SK-N-SH (cell line): ENCODE measurements at regions not wholly inside any gene's neighbourhood (a gene's known extent, or its start where the extent isn't known, plus 50 kb on each side); places are given as distances from the start of the nearest gene placed in this dataset.
A peak's percentile ranks its signal among the peaks of the same experiment; 100 is the strongest.

ENCODE experiments used
- CTCF ChIA-PET: fragments of 300-600, 350-600 bp; formaldehyde crosslinking; extraction: SDS; loops from one replicate; lab custom pipeline; 2021; lab: Yijun Ruan, JAX
- POLR2A ChIA-PET: fragments of 350-600 bp; sonication (Branson Sonifier 250); formaldehyde crosslinking; extraction: SDS; loops from one replicate; lab custom pipeline; 2020; ENCODE audit warnings: antibody characterized with exemption, inconsistent platforms; lab: Yijun Ruan, JAX
- DNase-seq: peaks from one replicate; pipeline ENCODE4 v3.0.0; 2012
- H2AFZ ChIP-seq: fragments of 200-600 bp; sonication (generic); 2 replicates; pipeline ENCODE4 v1.8.1; 2016; ENCODE audit warnings: antibody characterized with exemption, mild to moderate bottlenecking, low read depth
- H3F3A ChIP-seq: fragments of 200-600 bp; sonication (generic); replicated peaks from 2 replicates; pipeline ENCODE3; 2016; ENCODE audit warnings: antibody characterized with exemption, mild to moderate bottlenecking; ENCODE audit not compliant: insufficient read depth
- H3K27ac ChIP-seq, 2 experiments: fragments of 200-500 bp in 1 of 2; fragments of 200-600 bp in 1 of 2; sonication (Bioruptor generic) in 1 of 2; sonication (generic), shearing (Covaris generic) in 1 of 2; 2 replicates each; pipeline versions ENCODE4 v1.5.1 to v1.6.1; 2014 to 2016; ENCODE audit warnings: low read depth in 2 of 2, inconsistent platforms in 1 of 2, low read length in 1 of 2, mild to moderate bottlenecking in 1 of 2, mixed read lengths in 1 of 2
- H3K27me3 ChIP-seq: fragments of 200-600 bp; sonication (generic), shearing (Covaris generic); 2 replicates; pipeline ENCODE4 v1.6.1; 2016; ENCODE audit warnings: mixed run types; ENCODE audit not compliant: insufficient read depth
- H3K36me3 ChIP-seq, 2 experiments: fragments of 200-500 bp in 1 of 2; fragments of 200-600 bp in 1 of 2; sonication (Bioruptor generic) in 1 of 2; sonication (generic) in 1 of 2; replicated peaks in 1 of 2; 2 replicates each; pipeline versions ENCODE3 to v1.5.1; 2014 to 2016; ENCODE audit warnings: low read length in 1 of 2, mild to moderate bottlenecking in 1 of 2; ENCODE audit not compliant: insufficient read depth in 2 of 2, control insufficient read depth in 1 of 2
- H3K4me1 ChIP-seq, 2 experiments: fragments of 200-500 bp in 1 of 2; fragments of 200-600 bp in 1 of 2; sonication (Bioruptor generic) in 1 of 2; sonication (generic), shearing (Covaris generic) in 1 of 2; 2 replicates each; pipeline versions ENCODE4 v1.5.1 to v1.6.1; 2014 to 2016; ENCODE audit warnings: low read depth in 1 of 2, low read length in 1 of 2, mixed run types in 1 of 2; ENCODE audit not compliant: insufficient read depth in 2 of 2, control insufficient read depth in 1 of 2
- H3K4me2 ChIP-seq: fragments of 200-600 bp; sonication (generic), shearing (Covaris generic); 2 replicates; pipeline ENCODE4 v1.6.1; 2017; ENCODE audit warnings: mixed run types
- H3K4me3 ChIP-seq, 2 experiments: fragments of 200-500 bp in 1 of 2; fragments of 200-600 bp in 1 of 2; sonication (Bioruptor generic) in 1 of 2; sonication (generic), shearing (Covaris generic) in 1 of 2; 2 replicates each; pipeline versions ENCODE4 v1.5.1 to v1.8.1; 2014 to 2016; ENCODE audit warnings: low read depth in 2 of 2, inconsistent platforms in 1 of 2, low read length in 1 of 2, mild to moderate bottlenecking in 1 of 2, mixed read lengths in 1 of 2, moderate library complexity in 1 of 2
- H3K79me2 ChIP-seq: fragments of 200-600 bp; sonication (generic); 2 replicates; pipeline ENCODE4 v1.8.1; 2017; ENCODE audit warnings: mild to moderate bottlenecking; ENCODE audit not compliant: insufficient read depth
- H3K9ac ChIP-seq: fragments of 200-600 bp; sonication (generic); 2 replicates; pipeline ENCODE4 v1.6.1; 2017; ENCODE audit warnings: mixed run types
- H3K9me2 ChIP-seq: fragments of 200-600 bp; sonication (generic); 2 replicates; pipeline ENCODE4 v1.6.1; 2017; ENCODE audit warnings: mixed run types
- H3K9me3 ChIP-seq: fragments of 200-600 bp; sonication (generic); 2 replicates; pipeline ENCODE4 v1.6.1; 2017; ENCODE audit warnings: mixed run types, mild to moderate bottlenecking, moderate library complexity
- H4K20me1 ChIP-seq: fragments of 200-600 bp; sonication (generic); 2 replicates; pipeline ENCODE4 v1.6.1; 2017; ENCODE audit warnings: mild to moderate bottlenecking, mixed run types; ENCODE audit not compliant: insufficient read depth
- CTCF ChIP-seq: fragments of 200-600 bp; sonication (generic); IDR thresholded peaks from 2 replicates; pipeline ENCODE4 v1.6.1; 2017; ENCODE audit warnings: antibody characterized with exemption, mild to moderate bottlenecking, moderate library complexity
- EZH2phosphoT487 ChIP-seq: fragments of 200-600 bp; sonication (generic); IDR thresholded peaks from 2 replicates; pipeline ENCODE4 v1.6.1; 2017; ENCODE audit warnings: low read depth, mixed run types, mild to moderate bottlenecking, antibody characterized with exemption, moderate library complexity, borderline replicate concordance
- FOSL2 ChIP-seq: IDR thresholded peaks from 2 replicates; pipeline ENCODE4 v1.4.0; 2012; ENCODE audit warnings: low read depth, mild to moderate bottlenecking, moderate library complexity, borderline replicate concordance
- FOXJ3 ChIP-seq: sonication (generic); formaldehyde crosslinking; IDR thresholded peaks from 2 replicates; pipeline ENCODE4 v1.5.1; 2020; ENCODE audit warnings: mild to moderate bottlenecking, missing genetic modification reagents
- GABPA ChIP-seq: IDR thresholded peaks from 2 replicates; pipeline ENCODE4 v1.4.0; 2012; ENCODE audit warnings: low read depth, mild to moderate bottlenecking
- IRF3 ChIP-seq: fragments of 150-350 bp; IDR thresholded peaks from 2 replicates; pipeline ENCODE4 v1.6.1; 2016; ENCODE audit warnings: mild to moderate bottlenecking, low read depth, low read length
- NFIC ChIP-seq: IDR thresholded peaks from 2 replicates; pipeline ENCODE4 v1.4.0; 2012; ENCODE audit warnings: borderline replicate concordance
- RAD21 ChIP-seq: IDR thresholded peaks from 2 replicates; pipeline ENCODE4 v1.6.1; 2012; ENCODE audit warnings: mild to moderate bottlenecking, low read length
- REST ChIP-seq: IDR thresholded peaks from 2 replicates; pipeline ENCODE4 v1.6.1; 2012; ENCODE audit warnings: mild to moderate bottlenecking, low read depth, low read length, moderate library complexity
- TAF1 ChIP-seq: IDR thresholded peaks from 2 replicates; pipeline ENCODE4 v1.6.1; 2012; ENCODE audit warnings: low read depth, mild to moderate bottlenecking, low read length, moderate library complexity, borderline replicate concordance
- USF2 ChIP-seq: fragments of 150-350 bp; IDR thresholded peaks from 2 replicates; pipeline ENCODE4 v1.6.1; 2017; ENCODE audit warnings: antibody characterized with exemption, low read length, low read depth, borderline replicate concordance
- WGBS: methylation state at CpG from one replicate; pipeline ENCODE4 v1.1.6; 2017; ENCODE audit warnings: low lambda C conversion rate; 5-methylcytosine and 5-hydroxymethylcytosine counted together

GRCh38 chr1:187883356-187883755, 1054.6 kb downstream of the PLA2G4A start:
- no peak for DNase-seq
- Histone ChIP-seq H3K4me1 (no peaks in the 10 kb centered on the region; a peak in 1 of 4 replicates), H3K27ac (no peak overlapping the region), H3F3A (no peaks in the 10 kb centered on the region), H3K9me2 (no peaks in the 10 kb centered on the region), H3K9me3 (no peaks in the 10 kb centered on the region), H4K20me1 (no peaks in the 10 kb centered on the region), H3K36me3 (no peaks in the 10 kb centered on the region), H3K27me3 (no peaks in the 10 kb centered on the region), H2AFZ (no peak overlapping the region), H3K79me2 (no peaks in the 10 kb centered on the region), H3K4me2 (no peak overlapping the region), H3K9ac (no peak overlapping the region), H3K4me3 (no peak overlapping the region)
- TF ChIP-seq TAF1 (no peak), EZH2phosphoT487 (no peak), FOXJ3 (CRISPR knock-in tag) (no peak), RAD21 (no peak), GABPA (no peak)
- ChIA-PET POLR2A (no interaction called here), CTCF (no interaction called here)
- 63% methylated on average over 2 of the region's 2 CpGs for WGBS

GRCh38 chr1:187891993-187892682, 1063.4 kb downstream of the PLA2G4A start:
- ChIA-PET POLR2A (no interaction called here), CTCF (no interaction called here)
- Histone ChIP-seq H3K9me3 (no peaks in the 10 kb centered on the region), H4K20me1 (no peaks in the 10 kb centered on the region), H2AFZ (no peak overlapping the region), H3K27me3 (no peaks in the 10 kb centered on the region), H3K79me2 (no peaks in the 10 kb centered on the region), H3K9ac (no peak overlapping the region), H3K4me2 (no peak overlapping the region), H3K9me2 (no peaks in the 10 kb centered on the region), H3K36me3 (no peaks in the 10 kb centered on the region), H3K4me1 (peaks cover 0 to 7% of the 10 kb centered on the region in 2 experiments; a peak in 2 of 4 replicates), H3F3A (no peaks in the 10 kb centered on the region), H3K4me3 (no peak overlapping the region), H3K27ac (peak overlapping the region in 1 of 2 experiments; percentile 35; a peak in 2 of 4 replicates)
- whole genome bisulfite sequencing = 63% methylated on average over 4 of the region's 4 CpGs
- no peak for DNase-seq
- no peak for TF ChIP-seq IRF3

- no peaks in the 10 kb centered on the region for H3F3A ChIP-seq
- no peaks in the 10 kb centered on the region for H4K20me1 ChIP-seq
- H3K79me2 ChIP-seq = no peaks in the 10 kb centered on the region
- no peaks in the 10 kb centered on the region for H3K36me3 ChIP-seq
- no peak overlapping the region for H2AFZ ChIP-seq
- no peak overlapping the region for H3K4me3 ChIP-seq
- H3K9ac ChIP-seq = no peak overlapping the region
- no peaks in the 10 kb centered on the region for H3K9me3 ChIP-seq
- no peak overlapping the region; a peak in 1 of 4 replicates for H3K27ac ChIP-seq
- no peaks in the 10 kb centered on the region for H3K27me3 ChIP-seq
- ChIA-PET CTCF (no interaction called here), POLR2A (no interaction called here)
- no peaks in the 10 kb centered on the region for H3K9me2 ChIP-seq
- DNase-seq = no peak
- no peak overlapping the region for H3K4me2 ChIP-seq
- H3K4me1 ChIP-seq = peaks cover 0 to 7% of the 10 kb centered on the region in 2 experiments; a peak in 2 of 4 replicates
- TF ChIP-seq TAF1 (no peak), REST (no peak), CTCF (no peak), FOSL2 (no peak), USF2 (no peak), NFIC (no peak), IRF3 (no peak)
Measured at GRCh38 chr1:187892683-187893039, 1063.9 kb downstream of the PLA2G4A start.
